HL-60 (cell line): ENCODE measurements at regions not wholly inside any gene's neighbourhood (a gene's known extent, or its start where the extent isn't known, plus 50 kb on each side); places are given as distances from the start of the nearest gene placed in this dataset.

Experiments used
- CTCF ChIP-seq: IDR thresholded peaks from one replicate; pipeline ENCODE4 v1.5.1; 2011; ENCODE audit warnings: low read length, control low read depth, inconsistent platforms; ENCODE audit not compliant: insufficient read depth
- GABPA ChIP-seq: IDR thresholded peaks from 2 replicates; pipeline ENCODE4 v1.6.1; 2012; ENCODE audit warnings: low read depth
- POLR2AphosphoS5 ChIP-seq: IDR thresholded peaks from 2 replicates; pipeline ENCODE4 v1.6.1; 2012; ENCODE audit warnings: low read depth
- REST ChIP-seq: IDR thresholded peaks from 2 replicates; pipeline ENCODE4 v1.6.1; 2012; ENCODE audit warnings: low read depth; ENCODE audit not compliant: insufficient replicate concordance
- SPI1 ChIP-seq: IDR thresholded peaks from 2 replicates; pipeline ENCODE4 v1.6.1; 2012; ENCODE audit warnings: low read depth, mild to moderate bottlenecking, borderline replicate concordance

- TF ChIP-seq REST (no peak), SPI1 (no peak), POLR2AphosphoS5 (no peak), CTCF (no peak), GABPA (no peak)
These were observed 850.6 kb upstream of the WWC1 start for GRCh38 chr5:167440846-167441245.
